D341Med (cell line): ENCODE measurements at regions not wholly inside any gene's neighbourhood (a gene's known extent, or its start where the extent isn't known, plus 50 kb on each side); places are given as distances from the start of the nearest gene placed in this dataset.

ENCODE experiments used
- DNase-seq: peaks from one replicate; pipeline ENCODE4 v3.0.0; 2012; ENCODE audit warnings: low spot score

- no peak for DNase-seq
Observed at GRCh38 chr7:132672200-132672990, 96.1 kb upstream of the PLXNA4 start.

DNA sequence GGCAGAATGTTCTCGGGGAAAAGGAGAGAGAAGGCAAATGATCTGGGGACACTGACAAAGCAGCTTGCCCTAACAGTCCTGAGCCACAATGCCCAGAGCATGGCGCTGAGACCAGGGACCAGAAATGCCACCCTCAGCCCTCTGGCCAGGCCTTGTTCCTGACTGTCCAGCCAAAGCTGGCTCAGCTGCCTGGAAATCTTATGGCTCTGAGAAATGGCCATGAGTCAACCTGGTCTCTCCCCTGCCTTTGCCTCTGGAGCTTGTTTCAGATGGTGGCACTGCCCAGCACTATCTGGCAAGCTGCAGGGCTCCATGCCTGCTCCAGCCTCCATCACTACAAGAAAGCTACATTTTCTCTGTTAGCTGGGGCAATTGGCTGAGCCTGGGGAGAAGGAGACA is 90.5 kb upstream of the PLXNA4 start:
- DNase-seq = no peak

DNA sequence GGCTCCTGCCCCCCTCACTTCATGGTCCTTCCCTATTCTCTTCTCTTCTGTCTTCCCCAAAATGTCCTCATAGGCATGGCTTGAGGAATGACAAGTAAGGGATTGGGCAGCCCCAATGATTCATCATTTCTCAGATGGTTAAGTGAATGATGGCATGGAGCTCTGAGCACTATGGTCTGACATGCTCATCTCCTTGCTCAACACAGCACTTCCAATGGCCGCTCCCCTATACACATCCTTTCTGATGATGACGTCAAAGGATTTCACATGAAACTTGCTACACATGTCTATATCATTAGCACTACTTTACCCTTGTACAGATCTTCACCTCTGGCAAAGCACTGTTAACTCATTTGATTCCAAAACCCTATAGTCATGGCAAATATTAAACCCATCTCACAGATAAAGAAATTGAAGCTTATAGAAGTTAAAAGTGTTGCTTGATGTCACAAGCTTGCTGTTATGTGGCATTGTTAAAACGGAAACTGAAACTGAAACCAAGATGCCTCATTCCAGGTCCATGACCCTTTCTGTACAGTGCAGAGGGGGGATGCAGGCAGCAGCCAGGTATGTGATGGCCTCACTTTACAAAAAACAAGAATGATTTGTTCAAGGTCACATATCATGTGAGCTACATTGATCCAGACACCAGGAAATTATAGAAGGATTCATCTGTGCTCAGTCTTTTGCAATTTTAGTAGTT is 90.0 kb upstream of the PLXNA4 start:
- no peak for DNase-seq

DNA sequence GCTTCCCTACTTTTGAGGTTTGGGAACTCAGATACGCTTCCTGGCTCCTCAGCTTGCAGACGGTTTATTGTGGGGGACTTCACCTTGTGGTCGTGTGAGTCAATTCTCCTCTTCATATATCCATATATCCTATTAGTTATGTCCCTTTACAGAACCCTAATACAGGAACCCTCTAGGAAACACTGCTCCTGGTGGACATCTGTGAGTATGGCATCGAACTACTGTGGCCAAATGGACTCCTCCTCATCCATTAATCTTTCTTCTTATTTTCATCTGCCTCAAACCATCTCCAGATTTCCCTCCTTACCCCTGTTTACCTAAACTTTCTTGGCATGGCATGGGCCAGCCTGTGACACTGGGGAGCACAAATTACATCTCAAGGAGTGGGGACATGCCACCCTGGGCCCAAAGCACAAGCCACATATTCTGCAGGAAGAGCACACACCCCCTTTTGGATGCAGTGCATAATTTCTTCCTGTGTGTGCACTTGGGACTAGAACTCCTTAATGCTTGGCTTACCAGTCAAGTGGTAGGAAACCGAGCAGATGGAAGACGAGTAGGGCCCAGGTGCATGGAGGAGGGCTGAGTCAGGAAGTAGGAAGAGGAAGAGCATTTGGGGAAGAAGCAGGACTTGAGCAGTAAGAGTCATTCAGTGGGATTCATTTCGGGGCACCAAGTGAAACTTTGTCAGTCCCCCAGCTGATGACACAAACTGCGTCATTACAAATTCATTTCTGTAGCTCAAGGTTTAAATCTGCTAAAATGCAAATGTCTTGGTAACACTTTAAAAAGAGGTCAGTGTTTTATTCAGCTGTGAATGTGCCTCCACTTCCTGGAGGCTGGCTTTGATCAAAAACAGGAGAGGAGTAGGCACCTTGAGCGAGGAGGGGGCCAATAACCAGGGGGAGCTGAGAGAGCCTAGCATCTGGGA is 80.8 kb upstream of the PLXNA4 start:
- DNase-seq = peak; percentile 43

DNA sequence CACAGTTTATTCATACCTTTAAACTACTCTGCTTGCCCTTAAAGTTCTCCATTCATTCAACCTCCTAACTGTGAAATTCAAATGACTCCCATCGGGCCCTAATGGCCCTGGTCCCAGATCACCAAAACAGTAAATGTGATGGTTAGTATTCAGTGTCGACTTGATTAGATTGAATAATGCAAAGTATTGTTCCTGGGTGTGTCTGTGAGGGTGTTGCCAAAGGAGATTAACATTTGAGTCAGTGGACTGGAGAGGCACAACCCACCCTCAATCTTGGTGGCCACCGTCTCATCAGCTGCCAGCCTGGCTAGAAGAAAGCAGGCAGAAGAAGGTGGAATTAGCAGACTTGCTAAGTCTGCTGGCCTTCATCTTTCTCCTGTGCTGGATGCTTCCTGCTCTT is 80.1 kb upstream of the PLXNA4 start:
- no peak for DNase-seq

- no peak for DNase-seq
Observed at GRCh38 chr7:132655131-132655727, 79.0 kb upstream of the PLXNA4 start.

DNA sequence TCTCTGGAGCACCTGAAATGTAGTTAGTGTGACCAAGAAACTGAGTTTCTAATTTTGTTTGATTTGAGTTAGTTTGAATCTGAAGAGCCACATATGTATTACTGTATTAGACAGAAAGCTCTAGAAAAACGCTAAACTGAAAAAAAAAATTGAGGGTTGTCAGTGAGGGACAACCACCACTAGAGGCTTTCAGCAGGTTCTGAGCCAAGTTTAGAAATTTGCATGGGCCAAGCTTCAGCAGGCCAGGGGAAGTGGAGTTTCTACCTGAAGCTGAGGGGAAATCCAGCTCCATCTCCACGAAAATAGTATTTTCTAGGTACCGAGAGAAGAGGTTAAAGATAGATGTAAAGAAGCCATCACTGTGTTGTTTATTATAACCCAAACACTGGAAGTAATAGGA is 77.9 kb upstream of the PLXNA4 start:
- no peak for DNase-seq

DNA sequence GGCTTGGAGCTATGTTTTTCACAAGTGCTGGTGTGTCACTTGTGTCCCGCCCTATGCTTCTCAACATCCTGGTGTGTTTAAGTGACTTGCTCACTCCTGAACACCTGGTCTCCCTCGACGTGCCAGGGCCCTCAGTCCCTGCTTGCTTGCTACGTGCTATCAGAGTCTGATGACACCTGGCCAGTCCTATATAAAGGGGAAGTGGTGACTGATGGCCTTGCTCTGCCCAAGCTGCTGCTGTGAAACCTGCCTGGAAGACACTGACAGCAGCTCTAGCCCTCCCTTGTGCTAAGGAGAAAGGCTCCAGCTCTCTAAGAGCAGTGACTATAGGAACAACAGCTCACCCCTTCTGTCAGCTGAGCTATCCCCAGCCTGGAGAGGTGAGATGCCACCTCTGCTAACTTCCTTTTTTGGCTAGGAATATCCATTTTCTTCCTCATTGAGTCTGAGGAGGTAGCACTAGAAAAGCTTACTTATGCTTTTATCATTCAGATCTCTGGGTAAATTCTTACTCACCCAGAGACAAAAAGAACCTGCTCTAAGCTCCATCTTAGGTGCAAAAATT is 77.2 kb upstream of the PLXNA4 start:
- no peak for DNase-seq

DNA sequence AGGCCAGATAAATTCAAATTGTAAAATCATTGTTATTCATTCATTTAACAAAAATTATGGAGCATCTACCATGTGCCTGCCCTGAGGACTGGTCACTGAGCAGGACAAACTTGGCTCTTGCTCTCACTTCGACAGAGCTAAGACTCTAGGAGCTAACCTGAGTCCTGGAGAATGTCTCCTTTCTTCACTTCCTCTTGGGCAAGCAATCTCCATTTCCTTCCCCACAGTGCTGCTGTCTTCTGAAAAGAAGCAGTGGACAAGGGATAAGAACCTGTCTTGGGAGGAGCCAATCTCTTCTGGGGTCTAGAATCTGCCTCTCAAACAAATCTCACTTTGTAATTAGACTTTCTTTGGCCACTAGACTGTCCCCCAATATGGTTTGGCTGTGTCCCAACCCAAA is 76.2 kb upstream of the PLXNA4 start:
- no peak for DNase-seq

DNA sequence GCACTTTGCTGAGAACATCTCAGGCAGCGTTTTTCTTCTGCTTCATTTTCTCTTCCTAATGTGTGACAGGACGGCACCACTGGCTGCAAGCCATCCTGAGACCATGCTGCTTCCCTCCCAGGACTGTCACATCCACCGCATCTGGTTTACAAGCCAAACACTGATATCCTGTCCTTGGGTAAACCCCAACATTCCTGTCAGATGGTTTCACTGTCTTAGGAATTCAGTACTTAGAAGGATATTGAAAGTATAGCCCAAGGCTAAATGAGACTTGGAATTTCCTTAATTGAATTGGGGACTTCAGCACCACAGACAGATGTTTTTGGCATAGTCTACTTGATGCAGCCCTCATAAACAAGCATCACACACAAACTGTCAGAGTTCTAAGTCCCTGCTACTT is 74.2 kb upstream of the PLXNA4 start:
- no peak for DNase-seq

DNA sequence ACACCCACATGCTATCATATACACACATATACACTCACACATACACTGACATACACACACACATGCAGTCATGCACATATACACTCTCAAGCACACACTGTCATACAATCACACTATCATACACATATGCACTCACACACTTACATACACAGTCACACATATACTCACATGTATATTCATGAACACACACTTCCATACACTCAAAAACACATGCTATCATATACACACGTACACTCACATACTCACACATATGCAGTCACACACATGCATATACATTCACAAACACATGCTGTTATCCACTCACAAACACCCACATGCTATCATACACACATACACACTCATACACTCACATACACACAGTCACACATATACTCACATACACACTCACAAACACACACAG is 71.0 kb upstream of the PLXNA4 start:
- DNase-seq = no peak

- DNase-seq = no peak
Observed at GRCh38 chr7:132646052-132646451, 69.8 kb upstream of the PLXNA4 start.

- no peak for DNase-seq
Observed at GRCh38 chr7:132643302-132643701, 67.0 kb upstream of the PLXNA4 start.

- no peak for DNase-seq
Observed at GRCh38 chr7:132641238-132641637, 65.0 kb upstream of the PLXNA4 start.

GRCh38 chr7:132639983-132640382 is 63.7 kb upstream of the PLXNA4 start:
- no peak for DNase-seq

DNA sequence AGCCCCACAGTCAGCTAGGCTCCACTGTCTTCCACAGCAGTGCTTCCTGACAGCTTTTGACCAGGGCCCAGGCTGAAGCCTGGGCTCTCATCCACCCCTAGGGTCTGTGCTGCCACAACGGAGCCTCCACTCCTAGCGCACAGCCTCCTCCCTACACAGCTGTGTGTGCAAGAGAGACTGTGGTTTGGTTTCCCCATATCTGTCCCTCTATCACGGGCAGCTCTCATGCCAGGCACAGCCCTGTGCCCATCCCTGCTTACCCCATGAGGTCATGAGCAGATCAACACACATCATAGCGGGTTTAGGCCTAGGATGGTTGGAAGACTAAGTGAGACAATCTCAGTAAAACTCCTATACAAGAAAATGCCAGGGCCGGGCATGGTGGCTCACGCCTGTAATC is 61.7 kb upstream of the PLXNA4 start:
- DNase-seq = no peak

DNA sequence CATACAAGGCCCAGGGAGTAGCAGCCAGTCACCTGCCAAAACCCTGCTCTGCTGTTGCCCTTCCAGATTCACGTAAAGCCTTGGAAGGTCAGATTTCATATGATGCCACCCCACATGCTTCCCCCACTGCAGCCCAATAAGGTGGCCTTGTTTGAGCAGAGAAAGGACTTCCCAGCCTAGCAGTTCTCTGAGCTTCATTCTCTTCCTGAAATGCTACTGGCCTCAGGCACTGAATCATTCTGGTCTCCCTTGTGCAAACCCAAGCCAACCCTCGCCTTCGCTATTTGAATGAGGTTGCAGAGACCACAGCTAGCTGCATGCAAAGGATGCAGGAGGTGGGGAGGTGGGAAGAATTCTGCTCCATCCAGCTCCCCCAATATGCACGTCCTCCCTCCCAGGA is 60.3 kb upstream of the PLXNA4 start:
- DNase-seq = no peak

- DNase-seq = no peak
Observed at GRCh38 chr7:132635127-132635526, 58.9 kb upstream of the PLXNA4 start.

GRCh38 chr7:132630834-132631233 is 54.6 kb upstream of the PLXNA4 start:
- no peak for DNase-seq
